HAP-1 (cell line): ENCODE measurements at regions not wholly inside any gene's neighbourhood (a gene's known extent, or its start where the extent isn't known, plus 50 kb on each side); places are given as distances from the start of the nearest gene placed in this dataset.
"Not testable (repeated sequence)": the region's sequence is repeated elsewhere in the genome, so short reads cannot be mapped to it uniquely, and the experiment has no call there.

Experiments
- DNase-seq, 2 experiments: peaks; one replicate each; pipeline ENCODE4 v3.0.0-alpha.2; 2016 to 2020; ENCODE audit warnings: low spot score in 2 of 2
- H3K27me3 ChIP-seq: fragments of 250-450 bp; sonication (Bioruptor Pico); 2 replicates; pipeline ENCODE4 v1.5.1; 2020; ENCODE audit warnings: low read depth, mild to moderate bottlenecking, moderate library complexity
- H3K36me3 ChIP-seq: fragments of 250-450 bp; sonication (Bioruptor Pico); replicated peaks from 2 replicates; pipeline ENCODE4 v1.5.1; 2020; ENCODE audit warnings: mild to moderate bottlenecking
- H3K4me1 ChIP-seq: fragments of 250-450 bp; sonication (Bioruptor Pico); 2 replicates; pipeline ENCODE4 v1.5.1; 2020; ENCODE audit warnings: mild to moderate bottlenecking
- H3K4me3 ChIP-seq: fragments of 250-450 bp; sonication (Bioruptor Pico); 2 replicates; pipeline ENCODE4 v1.5.1; 2020; ENCODE audit warnings: mild to moderate bottlenecking, moderate library complexity
- H3K9me3 ChIP-seq: fragments of 250-450 bp; sonication (Bioruptor Pico); 2 replicates; pipeline ENCODE4 v1.5.1; 2020; ENCODE audit warnings: mild to moderate bottlenecking, moderate library complexity
- in situ Hi-C: fragments of 300-500 bp; cut with MboI; formaldehyde crosslinking; loops from 3 replicates; pipeline ENCODE4 v1.14.3; 2020; ENCODE audit warnings: low sequenced_read_pairs, inconsistent platforms, mixed read lengths

DNA sequence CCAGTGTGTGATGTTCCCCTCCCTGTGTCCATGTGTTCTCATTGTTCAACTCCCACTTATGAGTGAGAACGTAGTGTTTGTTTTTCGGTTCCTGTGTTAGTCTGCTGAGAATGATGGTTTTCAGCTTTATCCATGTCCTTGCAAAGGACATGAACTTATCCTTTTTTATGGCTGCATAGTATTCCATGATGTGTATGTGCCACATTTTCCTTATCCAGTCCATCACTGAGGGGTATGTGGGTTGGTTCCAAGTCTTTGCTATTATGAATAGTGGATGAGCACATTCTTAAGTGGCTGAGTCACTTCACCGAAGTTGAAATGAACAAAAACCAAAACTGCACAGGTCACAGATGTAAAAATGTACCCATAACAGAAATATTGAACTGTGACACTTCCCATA lies 157.5 kb downstream of the LEPR start:
- DNase-seq, H3K9me3 ChIP-seq, in situ Hi-C loops, H3K27me3 ChIP-seq, H3K36me3 ChIP-seq, H3K4me3 ChIP-seq, H3K4me1 ChIP-seq: not testable (repeated sequence)

GRCh38 chr1:65581119-65581518 lies 160.7 kb downstream of the LEPR start:
- no peak for DNase-seq
- Histone ChIP-seq H3K36me3 (no peaks in the 10 kb centered on the region), H3K27me3 (no peaks in the 10 kb centered on the region), H3K9me3 (no peaks in the 10 kb centered on the region), H3K4me1 (no peaks in the 10 kb centered on the region), H3K4me3 (no peak overlapping the region)
- in situ Hi-C loops, result no loop called here

GRCh38 chr1:65584399-65584798 lies 163.9 kb downstream of the LEPR start:
- Histone ChIP-seq H3K36me3 (no peaks in the 10 kb centered on the region), H3K27me3 (no peaks in the 10 kb centered on the region), H3K9me3 (no peaks in the 10 kb centered on the region), H3K4me3 (no peak overlapping the region), H3K4me1 (no peaks in the 10 kb centered on the region)
- in situ Hi-C loops, result no loop called here
- DNase-seq, result no peak

DNA sequence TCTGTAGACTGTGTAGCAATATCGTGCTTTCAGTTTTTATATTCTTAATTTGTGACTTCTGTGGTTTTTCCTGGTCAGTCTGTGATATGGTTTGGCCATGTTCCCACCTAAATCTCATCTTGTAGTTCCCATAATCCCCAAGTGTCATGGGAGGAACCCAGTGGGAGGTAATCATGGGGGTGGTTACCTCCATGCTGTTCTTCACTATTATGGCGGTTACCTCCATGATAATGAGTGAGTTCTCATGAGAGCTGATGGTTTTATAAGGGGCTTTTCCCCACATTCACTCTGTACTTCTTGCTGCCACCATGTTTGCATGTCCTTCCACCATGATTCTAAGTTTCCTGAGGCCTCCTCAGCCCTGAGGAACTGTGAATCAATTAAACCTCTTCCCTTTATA lies 169.8 kb downstream of the LEPR start:
- no peaks in the 10 kb centered on the region for H3K36me3 ChIP-seq
- no peak overlapping the region for H3K4me3 ChIP-seq
- no peaks in the 10 kb centered on the region for H3K9me3 ChIP-seq
- H3K27me3 ChIP-seq, result no peaks in the 10 kb centered on the region; the same call in 1 of the 2 replicates
- H3K4me1 ChIP-seq, result no peaks in the 10 kb centered on the region
- in situ Hi-C loops, result no loop called here
- DNase-seq, result no peak

DNA sequence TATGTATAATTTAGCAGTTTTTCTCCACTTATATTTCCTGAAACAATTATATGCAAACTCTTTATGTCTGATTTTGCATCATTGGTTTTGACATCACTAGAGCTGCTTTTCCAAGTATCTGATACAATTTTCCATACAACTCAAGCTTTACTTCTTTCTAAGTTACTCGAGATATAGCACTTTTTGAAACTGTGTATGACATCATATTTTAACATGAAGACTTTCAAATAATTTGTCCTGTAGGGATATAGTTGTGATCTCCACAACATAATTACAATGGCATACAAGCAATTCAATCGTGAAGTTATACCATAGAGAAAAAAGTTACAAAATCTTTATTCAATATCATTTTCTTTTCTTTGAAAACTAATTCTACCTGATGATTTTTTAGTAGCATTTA lies 173.0 kb downstream of the LEPR start:
- in situ Hi-C loops, result no loop called here
- DNase-seq, result no peak
- Histone ChIP-seq H3K27me3 (peaks cover 2% of the 10 kb centered on the region; the same call in 1 of the 2 replicates), H3K4me3 (no peak overlapping the region), H3K9me3 (no peaks in the 10 kb centered on the region), H3K36me3 (no peaks in the 10 kb centered on the region), H3K4me1 (no peaks in the 10 kb centered on the region)

GRCh38 chr1:65595724-65596123 lies 175.3 kb downstream of the LEPR start:
- in situ Hi-C loops, result no loop called here
- Histone ChIP-seq H3K27me3 (peaks cover 2% of the 10 kb centered on the region; the same call in 1 of the 2 replicates), H3K4me3 (no peak overlapping the region), H3K4me1 (no peaks in the 10 kb centered on the region), H3K36me3 (no peaks in the 10 kb centered on the region), H3K9me3 (no peaks in the 10 kb centered on the region)
- no peak for DNase-seq

- in situ Hi-C loops, result no loop called here
- Histone ChIP-seq H3K4me1 (no peaks in the 10 kb centered on the region), H3K9me3 (no peaks in the 10 kb centered on the region), H3K4me3 (no peak overlapping the region), H3K27me3 (peaks cover 2% of the 10 kb centered on the region; the same call in 1 of the 2 replicates), H3K36me3 (no peaks in the 10 kb centered on the region)
- DNase-seq, result no peak
Observed at GRCh38 chr1:65596768-65597167, 176.3 kb downstream of the LEPR start.

- H3K27me3 ChIP-seq, result no peaks in the 10 kb centered on the region
- in situ Hi-C loops, result no loop called here
- H3K4me1 ChIP-seq, result no peaks in the 10 kb centered on the region
Observed at GRCh38 chr1:65605621-65606020, 185.2 kb downstream of the LEPR start.

DNA sequence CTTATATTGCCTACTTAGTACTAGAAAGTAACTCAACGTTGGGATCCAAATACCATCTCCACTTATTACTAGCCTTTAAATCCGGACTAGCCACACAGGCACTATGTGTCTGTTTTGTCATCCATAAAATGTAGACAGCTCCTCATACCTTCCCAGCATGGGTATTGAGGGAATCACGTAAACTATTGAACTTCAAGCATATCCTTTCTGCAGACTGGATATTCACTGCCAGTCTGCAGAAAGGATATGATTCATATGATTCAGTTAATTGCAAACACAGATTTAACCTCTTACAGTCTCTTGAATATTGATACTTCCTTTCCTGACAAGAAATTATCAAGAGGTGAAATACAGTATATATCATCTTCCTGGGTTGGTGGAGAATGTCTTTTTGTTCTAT lies 186.0 kb downstream of the LEPR start:
- H3K4me3 ChIP-seq, result no peak overlapping the region
- no peaks in the 10 kb centered on the region for H3K9me3 ChIP-seq
- no peaks in the 10 kb centered on the region for H3K36me3 ChIP-seq
- in situ Hi-C loops, result no loop called here
- no peak for DNase-seq
- no peaks in the 10 kb centered on the region for H3K4me1 ChIP-seq
- H3K27me3 ChIP-seq, result no peaks in the 10 kb centered on the region

More at GRCh38 chr1:65605621-65606020, 185.2 kb downstream of the LEPR start:
- no peaks in the 10 kb centered on the region for H3K9me3 ChIP-seq
- H3K36me3 ChIP-seq, result no peaks in the 10 kb centered on the region
- DNase-seq, result no peak
- no peak overlapping the region for H3K4me3 ChIP-seq

GRCh38 chr1:65613884-65614283 lies 178.8 kb upstream of the PDE4B start:
- DNase-seq, result no peak
- H3K4me1 ChIP-seq, result no peaks in the 10 kb centered on the region
- no peaks in the 10 kb centered on the region for H3K27me3 ChIP-seq
- H3K4me3 ChIP-seq, result no peak overlapping the region
- no peaks in the 10 kb centered on the region for H3K9me3 ChIP-seq
- in situ Hi-C loops, result no loop called here
- H3K36me3 ChIP-seq, result no peaks in the 10 kb centered on the region

- no peaks in the 10 kb centered on the region for H3K4me1 ChIP-seq
- H3K27me3 ChIP-seq, result no peaks in the 10 kb centered on the region
- no peaks in the 10 kb centered on the region for H3K9me3 ChIP-seq
- H3K36me3 ChIP-seq, result no peaks in the 10 kb centered on the region
- no peak overlapping the region for H3K4me3 ChIP-seq
- in situ Hi-C loops, result no loop called here
- DNase-seq, result no peak
Observed at GRCh38 chr1:65615859-65616258, 176.8 kb upstream of the PDE4B start.

GRCh38 chr1:65621721-65622120 lies 171.0 kb upstream of the PDE4B start:
- H3K27me3 ChIP-seq, H3K9me3 ChIP-seq, in situ Hi-C loops, H3K4me3 ChIP-seq, DNase-seq, H3K4me1 ChIP-seq, H3K36me3 ChIP-seq: not testable (repeated sequence)

DNA sequence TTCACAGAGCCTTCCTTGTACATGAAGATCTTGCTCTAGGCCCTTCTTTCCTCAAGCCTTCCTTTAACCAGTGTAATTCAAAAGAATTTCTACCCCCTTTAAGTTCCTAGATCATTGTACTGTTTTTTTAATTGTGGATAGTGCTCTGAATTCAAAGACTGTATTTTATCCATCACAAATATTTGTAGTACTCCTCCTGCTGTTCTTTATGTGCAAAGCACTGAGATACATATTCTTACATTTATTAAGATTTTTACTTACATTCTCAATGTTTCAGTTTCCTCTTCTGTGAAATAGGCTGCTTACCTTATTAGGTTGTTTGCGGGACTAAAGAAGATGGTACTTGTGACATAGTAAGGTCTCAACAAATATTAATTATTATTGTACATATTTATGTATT lies 168.8 kb upstream of the PDE4B start:
- DNase-seq, result no peak
- no peak overlapping the region for H3K4me3 ChIP-seq
- no peaks in the 10 kb centered on the region for H3K36me3 ChIP-seq
- in situ Hi-C loops, result no loop called here
- no peaks in the 10 kb centered on the region for H3K27me3 ChIP-seq
- H3K4me1 ChIP-seq, result no peaks in the 10 kb centered on the region
- H3K9me3 ChIP-seq, result no peaks in the 10 kb centered on the region

- no peak for DNase-seq
- Histone ChIP-seq H3K4me3 (no peak overlapping the region), H3K4me1 (no peaks in the 10 kb centered on the region), H3K27me3 (no peaks in the 10 kb centered on the region), H3K9me3 (no peaks in the 10 kb centered on the region), H3K36me3 (no peaks in the 10 kb centered on the region)
- in situ Hi-C loops, result no loop called here
Observed at GRCh38 chr1:65625528-65625927, 167.2 kb upstream of the PDE4B start.

DNA sequence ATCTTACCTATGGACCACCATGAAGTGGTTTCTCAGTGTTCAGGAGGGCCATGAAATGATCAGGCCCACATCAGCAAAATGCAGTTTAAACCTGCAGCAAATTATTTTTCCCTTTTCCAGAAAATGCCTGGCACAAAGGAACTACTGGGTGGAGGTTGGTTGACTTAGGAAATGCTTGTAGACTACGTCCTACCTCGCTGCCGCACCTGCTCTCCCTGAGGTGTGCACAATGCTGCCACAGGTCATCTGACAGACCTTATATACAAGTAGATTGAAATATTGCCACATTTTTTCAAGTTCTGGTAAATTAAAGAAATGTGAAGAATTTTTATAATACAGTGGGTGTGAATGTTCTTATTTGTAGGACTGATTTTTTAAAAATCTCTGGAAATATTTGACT lies 166.7 kb upstream of the PDE4B start:
- Histone ChIP-seq H3K4me3 (no peak overlapping the region), H3K4me1 (no peaks in the 10 kb centered on the region), H3K36me3 (no peaks in the 10 kb centered on the region), H3K9me3 (no peaks in the 10 kb centered on the region), H3K27me3 (no peaks in the 10 kb centered on the region)
- in situ Hi-C loops, result no loop called here
- no peak for DNase-seq
